ENCODE measurements at regions not wholly inside any gene's neighbourhood (a gene's known extent, or its start where the extent isn't known, plus 50 kb on each side); places are given as distances from the start of the nearest gene placed in this dataset.

- no peak for TF ChIP-seq CTCF (IDR thresholded peaks at IDR 0.05 in 8 of 11, conservative IDR thresholded peaks at IDR 0.05 in 3 of 11)
- no peak for TF ChIP-seq POLR2A (IDR thresholded peaks at IDR 0.05)
- no peak for TF ChIP-seq POLR2AphosphoS5 (IDR thresholded peaks at IDR 0.05)
Observed at GRCh38 chrX:39150220-39150619, 349.0 kb downstream of the MID1IP1 start.

Data from spleen (tissue), 7 donors.